ENCODE measurements at regions not wholly inside any gene's neighbourhood (a gene's known extent, or its start where the extent isn't known, plus 50 kb on each side); places are given as distances from the start of the nearest gene placed in this dataset.
A peak's percentile ranks its signal among the peaks of the same experiment; 100 is the strongest.
"Not testable (repeated sequence)": the region's sequence is repeated elsewhere in the genome, so short reads cannot be mapped to it uniquely, and the experiment has no call there.

DNA sequence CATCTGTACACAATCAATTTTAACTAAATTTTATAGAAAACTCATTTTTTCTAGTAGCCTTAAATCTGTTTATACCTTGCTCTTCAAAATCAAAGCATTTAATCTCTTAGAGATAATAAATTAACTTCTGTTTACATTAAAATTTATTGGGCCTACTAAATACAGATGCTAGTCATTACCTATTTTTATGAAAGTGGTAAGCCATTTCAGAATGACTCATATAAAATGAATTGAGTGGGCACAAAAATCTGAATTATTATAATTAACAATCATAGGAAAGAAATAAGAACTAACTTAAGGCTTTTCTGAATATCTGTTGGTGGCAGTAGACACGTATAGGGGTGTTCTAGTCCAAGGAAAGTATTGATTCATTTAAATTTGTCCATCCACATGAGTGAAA lies 157.9 kb downstream of the KCNJ2 start:
- no peak for DNase-seq

DNA sequence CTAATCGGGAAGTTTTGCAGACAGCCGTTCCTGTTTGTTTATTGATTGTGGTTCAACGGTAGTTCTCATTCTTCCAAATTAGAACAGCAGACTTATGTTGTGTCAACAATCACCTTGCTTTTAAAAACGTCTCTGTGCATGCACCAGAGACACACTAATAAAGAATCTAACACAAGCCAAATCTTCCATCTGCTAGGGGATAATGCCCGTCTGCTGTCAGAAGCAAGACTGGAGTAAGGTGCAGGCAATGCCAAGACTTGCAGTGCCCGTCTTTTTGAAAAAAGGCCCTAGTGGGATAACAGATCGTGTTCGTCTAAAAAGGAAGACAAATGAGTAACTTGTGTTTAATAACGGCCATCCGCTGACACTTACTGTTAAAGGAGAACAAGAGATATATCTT lies 158.4 kb downstream of the KCNJ2 start:
- no peak for DNase-seq

DNA sequence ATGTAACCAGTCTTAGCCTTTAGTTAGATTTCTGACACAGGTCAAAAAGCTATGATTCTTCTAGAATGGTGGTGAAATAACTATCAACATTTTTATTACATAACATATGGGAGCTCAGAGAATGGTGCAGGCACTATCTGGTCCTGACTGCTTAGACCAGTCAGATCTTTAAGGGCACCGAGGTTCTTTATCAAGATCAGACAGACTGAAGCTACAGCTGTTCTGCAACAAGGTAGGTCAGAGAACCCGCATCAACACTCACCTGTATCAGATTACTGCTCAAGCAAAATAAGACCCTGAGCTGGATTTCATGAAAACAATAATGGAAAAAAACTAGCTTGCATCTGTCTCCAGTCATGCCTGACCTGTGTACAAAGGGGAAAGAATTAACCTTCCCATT lies 160.4 kb downstream of the KCNJ2 start:
- DNase-seq, result peak; percentile 61

DNA sequence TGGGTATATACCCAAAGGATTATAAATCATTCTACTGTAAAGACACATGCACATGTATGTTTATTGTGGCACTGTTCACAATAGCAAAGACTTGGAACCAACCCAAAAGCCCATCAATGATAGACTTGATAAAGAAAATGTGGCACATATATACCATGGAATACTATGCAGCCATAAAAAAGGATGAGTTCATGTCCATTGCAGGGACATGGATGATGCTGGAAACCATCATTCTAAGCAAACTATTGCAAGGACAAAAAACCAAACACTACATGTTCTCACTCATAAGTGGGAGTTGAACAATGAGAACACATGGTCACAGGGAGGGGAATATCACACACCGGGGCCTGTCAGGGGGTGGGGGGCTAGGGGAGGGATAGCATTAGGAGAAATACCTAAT lies 161.7 kb downstream of the KCNJ2 start:
- DNase-seq, result not testable (repeated sequence)

DNA sequence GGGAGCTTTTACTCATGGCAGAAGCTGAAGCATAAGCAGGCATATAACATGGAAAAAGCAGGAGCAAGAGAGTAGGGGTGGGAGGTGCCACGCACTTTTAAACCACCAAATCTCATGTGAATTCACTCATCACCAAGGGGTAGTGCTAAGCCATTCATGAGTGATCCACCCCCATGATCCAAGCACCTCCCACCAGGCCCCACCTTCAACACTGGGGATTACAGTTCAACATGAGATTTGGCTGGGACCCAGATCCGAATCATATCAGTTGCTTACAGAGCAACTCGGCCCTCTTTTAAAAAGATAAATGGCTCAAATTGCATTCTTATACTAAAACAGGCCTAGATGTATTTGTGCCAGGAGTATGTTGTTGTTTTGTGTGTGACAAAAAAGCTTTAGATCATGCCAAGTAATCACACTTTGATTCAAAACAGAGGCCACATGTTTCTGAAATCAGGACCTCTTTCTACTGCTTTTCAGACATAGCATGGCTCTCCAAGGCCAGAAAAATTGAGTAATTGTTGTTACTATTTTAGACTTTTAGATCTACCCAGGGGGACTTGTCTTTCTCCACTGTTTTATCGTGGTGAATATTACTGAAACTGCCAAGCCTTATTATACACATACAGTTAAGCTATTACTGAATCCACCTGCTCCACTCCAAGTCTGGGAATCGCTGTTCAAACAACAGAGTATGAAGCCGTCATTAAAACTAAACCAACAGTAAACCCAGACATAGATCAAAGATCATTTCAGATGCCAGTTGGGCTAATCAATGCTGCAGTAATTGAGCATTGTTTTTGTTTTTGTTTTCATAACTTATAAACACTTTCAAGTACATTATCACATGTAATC lies 163.3 kb downstream of the KCNJ2 start:
- DNase-seq, result peak; percentile 31

DNA sequence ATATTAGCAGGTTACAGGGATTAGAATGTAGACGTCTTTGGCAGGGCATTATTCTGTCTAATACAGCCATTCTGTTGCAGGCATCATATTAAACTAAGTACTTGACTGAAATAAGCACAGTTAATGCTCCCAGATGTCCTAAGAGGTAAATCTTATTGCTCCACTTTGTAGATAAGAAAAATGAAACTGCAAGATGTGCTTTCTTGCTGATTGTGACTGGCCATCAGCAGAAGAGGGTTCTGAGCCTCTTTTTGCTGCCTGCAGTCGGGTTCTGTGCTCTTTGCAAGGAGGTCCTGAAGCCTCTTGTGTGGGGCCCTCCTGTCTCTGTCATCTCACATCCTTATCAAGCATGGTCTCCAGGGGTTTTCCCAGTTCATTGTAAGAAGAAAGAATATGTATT lies 167.1 kb downstream of the KCNJ2 start:
- DNase-seq, result no peak

DNA sequence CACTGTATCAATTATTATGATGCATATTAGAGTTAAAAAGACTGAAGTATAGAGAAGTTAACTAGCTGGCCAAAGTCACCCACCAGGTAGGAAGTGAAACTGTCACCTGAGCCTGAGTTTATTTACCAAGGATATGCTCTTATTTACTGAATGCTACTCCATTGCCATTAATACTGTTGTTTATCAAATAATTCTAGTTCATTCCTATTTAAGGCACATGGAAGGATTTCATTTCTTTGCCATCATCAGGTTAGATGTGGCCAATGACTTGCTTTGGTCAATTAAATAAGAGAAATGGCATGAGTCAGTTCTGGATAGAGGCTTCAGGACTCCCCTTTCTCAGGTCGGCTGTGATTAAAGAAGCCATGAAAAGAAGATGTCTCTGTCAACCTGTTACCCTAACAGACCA lies 169.6 kb downstream of the KCNJ2 start:
- no peak for DNase-seq

DNA sequence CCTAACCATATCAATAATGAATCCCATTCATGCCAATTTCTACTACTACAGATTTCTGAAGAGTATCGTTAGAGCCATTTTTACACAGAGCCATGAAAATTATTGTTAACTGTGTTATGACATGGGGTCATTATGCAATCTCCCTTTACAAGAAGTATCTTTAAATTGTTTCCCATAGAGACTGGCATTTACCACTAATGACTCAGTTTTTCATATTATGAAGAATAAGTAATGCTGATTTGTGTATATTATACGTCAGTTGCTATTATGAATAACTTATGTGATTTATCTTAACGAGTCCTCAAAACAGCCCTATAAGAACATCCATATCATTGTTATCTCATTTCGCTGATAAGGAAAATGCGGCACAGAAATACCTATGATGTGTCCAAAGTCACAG lies 173.8 kb downstream of the KCNJ2 start:
- DNase-seq, result no peak

DNA sequence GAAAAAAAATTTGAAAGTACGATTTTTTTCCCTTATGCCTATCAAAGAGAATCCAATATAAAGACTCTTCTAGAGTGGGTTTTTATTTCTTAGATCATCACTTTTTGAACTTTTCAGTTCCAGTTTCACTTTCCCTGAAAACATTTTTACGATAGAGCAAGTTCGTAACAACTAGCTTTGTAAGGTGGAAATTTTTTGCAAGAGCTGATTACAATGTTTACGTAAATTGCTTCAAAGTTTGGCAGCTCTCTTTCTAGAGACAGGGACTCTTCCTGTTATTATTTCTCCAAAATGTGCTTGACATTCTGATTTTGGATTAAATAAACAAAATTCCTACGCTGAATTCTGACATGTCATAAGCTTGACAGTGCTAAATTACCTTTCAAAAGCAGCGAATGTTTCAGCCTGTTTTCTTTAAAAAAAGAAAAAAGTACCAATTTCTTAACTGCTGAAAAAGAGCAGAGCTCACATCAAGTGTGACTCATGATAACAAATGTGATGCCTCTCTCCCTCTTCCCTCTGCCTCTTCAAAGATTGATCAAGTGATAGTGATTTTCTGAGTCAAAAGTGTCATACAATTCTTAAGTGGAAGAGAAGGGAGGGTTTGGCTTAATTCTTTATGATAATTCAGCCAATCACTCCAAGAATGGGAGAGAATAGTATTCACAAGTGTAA lies 175.2 kb downstream of the KCNJ2 start:
- DNase-seq, result no peak

DNA sequence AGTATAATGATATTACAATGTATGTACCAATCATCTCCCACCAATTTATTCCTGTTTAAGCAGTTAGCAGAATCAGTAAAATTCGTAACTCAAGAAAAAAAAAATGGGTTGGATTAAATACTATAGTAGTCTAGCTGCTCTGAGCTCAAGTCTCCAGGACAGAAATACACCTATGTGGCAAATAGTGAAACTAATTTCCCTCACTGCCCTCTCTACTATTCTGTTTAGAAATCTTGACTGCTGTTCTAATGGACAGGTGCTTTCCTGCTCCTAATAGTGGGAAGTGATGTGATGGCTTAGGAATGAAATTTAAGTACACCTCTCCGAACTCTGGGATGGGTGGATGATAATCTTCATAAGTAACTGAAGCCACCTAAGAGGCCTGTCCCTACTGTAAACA lies 175.7 kb downstream of the KCNJ2 start:
- DNase-seq, result no peak

DNA sequence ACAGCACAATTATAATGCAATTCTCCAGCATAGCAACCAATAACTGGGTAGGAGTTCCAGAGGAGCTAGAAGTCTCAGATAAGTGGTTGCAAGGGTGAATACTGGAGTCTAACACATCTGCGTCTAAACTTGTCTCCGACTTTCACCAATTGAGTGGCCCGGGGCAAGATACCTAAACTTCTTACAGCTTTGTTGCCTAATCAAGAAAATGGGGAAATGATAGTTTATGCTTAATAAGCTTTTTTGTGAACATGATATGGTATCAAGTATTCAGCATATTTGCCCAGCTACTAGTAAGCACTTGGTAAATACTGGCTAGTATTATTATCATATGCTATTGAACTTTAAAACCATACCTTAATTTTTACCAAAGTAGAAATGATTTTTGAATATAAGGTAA lies 183.5 kb downstream of the KCNJ2 start:
- DNase-seq, result no peak

DNA sequence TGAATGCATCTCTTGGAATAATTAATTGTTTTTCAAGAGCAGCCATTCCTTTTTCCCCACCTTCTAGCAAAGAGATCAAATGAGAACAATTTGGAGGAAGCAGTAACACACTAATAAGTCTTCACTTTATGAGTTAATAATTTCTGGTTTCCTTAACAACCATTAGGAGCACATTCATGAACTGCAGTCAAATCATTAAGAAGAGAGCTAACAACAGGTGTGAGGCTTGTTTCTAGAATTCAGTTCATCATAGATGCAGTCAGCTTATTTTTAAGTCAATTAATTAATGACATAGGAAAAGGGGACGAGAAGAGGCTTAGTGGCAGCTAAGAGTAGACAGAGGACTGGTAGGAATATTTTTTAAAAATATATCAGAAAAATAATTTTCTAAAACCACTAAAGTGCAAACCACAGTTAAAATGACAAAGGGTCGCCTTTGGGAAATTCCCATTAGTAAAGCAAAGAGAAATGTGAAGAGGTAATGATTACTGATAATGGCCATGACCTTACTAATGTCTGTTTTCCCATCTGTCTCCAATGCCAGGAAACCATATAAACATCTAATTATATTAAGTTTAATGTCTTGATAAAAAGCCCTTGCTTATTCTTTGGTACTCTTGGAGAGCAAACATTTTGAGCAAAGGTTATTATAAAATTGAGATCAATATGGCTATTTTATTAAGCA lies 184.2 kb downstream of the KCNJ2 start:
- no peak for DNase-seq

DNA sequence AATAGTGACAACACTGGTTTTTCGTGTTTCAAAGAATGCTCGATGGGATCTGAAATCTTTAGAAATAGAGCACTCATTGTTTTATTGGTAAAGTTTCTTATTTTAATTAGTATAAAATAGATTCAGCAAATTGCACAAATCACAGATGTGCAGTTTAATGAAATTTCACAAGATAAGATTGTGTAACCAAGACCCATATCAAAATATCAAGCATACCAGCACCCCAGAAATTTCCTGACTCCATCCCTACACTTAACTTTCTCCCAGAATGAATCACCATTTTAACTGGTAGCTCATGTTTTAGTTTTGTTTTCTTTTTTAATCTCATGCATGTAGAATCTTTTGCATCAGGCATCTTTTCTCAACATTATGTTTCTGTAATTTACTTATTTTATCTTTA lies 185.9 kb downstream of the KCNJ2 start:
- DNase-seq, result no peak

DNA sequence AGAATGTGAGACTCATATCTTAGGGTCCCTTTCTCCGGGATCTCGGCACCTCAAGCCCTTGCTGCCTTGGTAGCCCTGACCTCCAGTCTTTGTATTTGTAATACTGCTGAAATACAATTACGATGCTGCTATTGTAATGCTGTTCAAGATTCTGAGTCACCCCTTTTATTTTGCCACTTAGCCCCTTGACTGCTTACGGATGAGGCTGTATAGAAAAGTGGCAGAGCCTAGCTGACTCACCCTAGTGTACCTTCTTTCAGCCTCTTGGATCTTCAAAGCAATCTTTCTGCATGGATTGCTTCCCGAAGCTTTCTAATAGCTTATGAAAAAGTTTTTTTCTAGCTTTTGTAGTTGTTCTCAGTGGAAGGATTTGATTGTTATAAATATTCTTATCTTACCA lies 187.9 kb downstream of the KCNJ2 start:
- no peak for DNase-seq

DNA sequence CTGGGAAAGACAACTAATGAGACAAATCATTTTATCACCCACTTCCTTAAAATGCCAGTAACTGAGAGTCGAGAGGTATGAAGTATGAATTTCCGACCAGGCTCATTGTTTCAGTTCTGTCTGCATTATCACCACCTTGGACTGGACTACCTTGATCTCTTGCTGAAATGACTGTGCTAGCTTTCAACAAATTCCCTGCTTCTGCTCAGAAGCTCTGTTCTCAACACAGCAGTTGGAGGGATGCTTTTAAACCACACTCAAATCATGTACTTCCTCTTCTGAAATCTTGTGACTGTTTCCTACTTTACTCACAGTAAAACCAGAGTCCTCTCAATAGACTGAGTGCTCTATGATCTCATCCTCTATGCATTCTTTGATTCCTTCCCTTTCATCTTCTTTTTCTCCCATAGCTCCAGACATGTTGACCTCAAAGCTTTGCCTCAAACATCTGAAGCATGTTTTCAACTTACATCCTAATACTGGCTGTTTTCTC lies 195.8 kb downstream of the KCNJ2 start:
- no peak for DNase-seq

DNA sequence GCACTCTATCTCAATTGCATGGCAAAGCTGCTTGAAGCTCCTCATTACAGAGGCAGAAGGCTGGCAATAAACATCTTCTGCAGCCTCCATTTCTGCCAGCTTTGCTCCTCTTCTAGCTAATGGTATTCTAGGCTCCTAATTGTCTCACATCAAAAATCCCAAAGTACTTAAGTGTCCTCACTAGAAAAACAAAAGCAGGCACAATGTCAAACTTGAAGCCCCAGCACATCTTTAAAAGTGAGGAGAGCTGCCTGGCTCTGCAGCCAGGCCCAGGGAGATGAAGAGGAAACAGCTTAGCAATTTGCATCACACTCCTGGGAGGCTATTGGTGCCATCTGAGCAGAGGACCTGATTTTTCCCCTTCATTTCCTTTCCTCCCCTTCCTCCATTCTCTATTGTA lies 197.1 kb downstream of the KCNJ2 start:
- DNase-seq, result no peak

DNA sequence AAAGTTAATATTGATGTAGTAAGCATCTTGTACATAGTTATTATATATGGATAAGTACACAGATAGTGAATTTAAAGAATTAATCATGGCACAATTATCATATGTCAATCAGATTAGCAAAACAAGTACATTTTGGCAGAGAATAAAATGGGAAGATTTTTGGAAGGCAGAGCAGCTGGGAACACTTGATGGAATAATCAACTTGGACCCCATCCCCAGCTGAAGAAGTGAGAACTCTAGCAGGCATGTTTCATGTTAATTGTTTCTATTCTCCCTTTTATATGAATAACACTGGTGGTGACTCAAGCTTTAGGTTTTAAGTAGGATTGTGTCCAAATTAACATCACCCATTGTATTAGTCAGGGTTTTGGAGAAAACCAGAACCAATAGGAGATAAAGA lies 198.7 kb downstream of the KCNJ2 start:
- no peak for DNase-seq

DNA sequence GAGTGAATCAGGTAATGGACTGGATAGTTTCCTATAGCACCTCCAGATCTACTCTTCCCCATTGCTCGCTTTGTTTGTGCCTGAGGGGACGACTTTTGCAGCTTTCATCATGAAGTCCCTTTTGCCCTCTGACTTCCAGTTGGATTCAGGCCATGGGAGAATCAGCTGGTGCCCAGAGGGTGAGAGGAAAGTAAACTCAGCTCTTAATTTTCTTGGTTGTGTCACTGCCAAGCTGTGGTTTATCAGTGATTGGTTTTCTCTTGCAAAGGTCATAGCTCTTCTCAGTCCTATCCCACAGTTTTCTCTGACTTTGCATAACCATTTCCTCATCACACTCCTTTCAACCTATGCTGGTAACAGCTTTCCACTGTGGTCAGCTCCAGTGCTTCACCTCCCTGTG lies 200.1 kb downstream of the KCNJ2 start:
- DNase-seq, result no peak

DNA sequence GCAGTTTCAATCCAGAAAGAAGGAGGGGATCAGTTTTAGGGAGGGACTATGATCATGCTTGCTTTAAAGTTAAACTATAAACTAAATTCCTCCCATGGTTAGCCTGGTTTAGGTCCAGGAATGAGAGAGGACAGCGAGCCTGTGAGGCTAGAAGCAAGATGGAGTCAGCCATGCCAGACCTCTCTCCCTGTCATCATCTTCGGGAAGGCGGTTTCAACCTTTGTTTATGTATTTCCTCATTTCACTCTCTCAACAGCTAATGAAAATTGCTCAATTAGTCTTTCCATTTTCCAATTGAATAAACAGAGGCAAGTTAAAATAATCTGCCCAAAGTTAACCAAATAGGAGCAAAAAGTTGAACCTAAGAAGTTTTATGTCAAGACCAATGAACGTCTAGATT lies 201.5 kb downstream of the KCNJ2 start:
- no peak for DNase-seq

DNA sequence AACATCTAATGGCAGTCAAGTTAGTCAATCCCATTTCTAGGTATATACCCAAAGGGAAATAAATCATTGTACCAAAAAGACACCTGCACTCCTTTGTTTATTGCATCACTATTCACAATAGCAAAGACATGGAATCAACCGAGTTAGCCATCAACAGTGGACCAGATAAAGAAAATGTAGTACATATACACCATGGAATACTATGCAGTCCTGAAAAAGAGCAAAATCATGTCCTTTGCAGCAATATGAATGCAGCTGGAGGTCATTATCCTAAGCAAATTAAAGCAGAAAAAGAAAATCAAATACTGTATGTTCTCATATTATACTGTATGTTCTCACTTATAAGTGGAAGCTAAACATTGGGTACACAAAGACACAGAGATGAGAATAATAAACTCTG lies 204.0 kb downstream of the KCNJ2 start:
- DNase-seq, result no peak

DNA sequence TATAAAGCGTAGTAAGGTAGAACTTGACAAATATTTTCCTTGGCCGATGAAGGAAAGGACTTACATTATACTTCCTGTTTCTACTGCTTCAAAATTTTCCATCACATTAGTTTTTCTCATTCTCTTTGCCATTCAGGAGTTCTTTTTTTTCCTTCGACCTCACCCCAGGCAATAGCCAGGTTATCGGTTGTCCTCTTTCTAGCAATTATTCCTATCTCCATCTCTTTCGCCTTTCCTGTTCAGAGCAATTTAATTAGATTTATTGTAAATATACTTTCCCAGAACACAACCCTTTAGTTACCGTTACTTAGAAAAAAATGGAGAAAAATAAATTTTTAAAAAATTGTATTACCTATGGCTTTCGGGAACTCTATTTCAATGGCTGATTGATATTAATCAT lies 205.2 kb downstream of the KCNJ2 start:
- DNase-seq, result no peak

DNA sequence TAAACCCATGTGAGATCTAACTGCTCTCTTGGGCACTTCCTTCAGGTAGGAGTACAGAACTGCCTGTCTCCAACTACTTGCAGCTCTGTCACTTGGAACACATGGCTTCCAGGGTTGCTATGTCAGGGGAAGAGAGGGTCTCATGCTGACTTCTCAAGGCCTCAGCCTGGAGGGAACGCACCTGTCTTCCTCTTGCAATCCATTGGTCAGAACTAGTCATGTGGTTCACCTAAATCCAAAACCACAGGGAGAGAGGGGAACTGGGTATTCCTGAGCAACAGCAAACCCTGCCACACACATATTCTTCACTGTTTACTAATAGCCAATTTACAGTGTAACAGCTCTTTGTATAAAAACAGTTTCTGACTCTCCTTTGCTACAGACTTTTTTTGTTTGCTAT lies 206.1 kb downstream of the KCNJ2 start:
- DNase-seq, result no peak

DNA sequence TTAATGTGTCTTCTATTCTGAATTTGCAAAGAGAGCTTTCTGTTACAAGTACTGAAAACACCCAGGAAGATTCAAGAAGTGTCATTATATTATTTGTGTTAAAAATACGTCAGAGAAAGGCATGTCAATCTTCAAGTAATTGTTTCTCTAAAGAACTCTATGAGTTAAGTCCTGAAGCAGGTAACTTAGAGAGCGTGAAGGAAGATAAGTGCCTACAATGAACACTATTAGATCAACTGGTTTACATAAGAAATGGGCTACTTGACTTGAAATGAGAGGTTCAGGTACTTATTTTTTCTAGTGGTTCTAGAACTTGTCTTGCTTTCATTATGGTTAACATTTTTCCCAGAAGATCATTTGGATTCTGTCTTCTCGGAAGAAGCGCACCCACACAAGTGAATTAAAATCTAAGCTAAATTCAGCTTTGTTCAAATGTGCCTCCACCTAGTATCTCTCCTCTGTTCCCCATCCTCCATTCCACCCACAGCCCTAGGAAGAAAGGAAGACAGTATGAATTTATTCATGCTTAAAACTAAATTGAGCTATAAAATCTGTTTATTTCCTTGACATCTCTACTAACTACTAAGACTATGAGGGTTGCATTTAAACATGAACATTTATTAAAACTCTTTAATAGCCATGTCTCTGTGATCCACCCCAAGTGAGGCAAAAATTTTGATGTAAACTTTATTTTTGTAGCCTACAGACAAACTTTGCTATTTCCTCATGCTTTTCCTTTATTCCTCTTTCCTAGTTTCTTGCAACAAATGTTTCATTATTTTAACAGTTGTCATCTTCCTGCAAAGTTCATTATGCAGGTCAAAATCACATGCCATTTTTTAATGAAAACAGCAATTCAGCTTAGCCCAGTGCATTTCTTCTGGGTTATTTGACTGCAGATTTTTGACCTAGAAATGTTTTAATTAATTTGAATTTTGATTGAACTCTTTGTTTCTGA lies 206.8 kb downstream of the KCNJ2 start:
- no peak for DNase-seq
